H9 (cell line): ENCODE measurements at regions not wholly inside any gene's neighbourhood (a gene's known extent, or its start where the extent isn't known, plus 50 kb on each side); places are given as distances from the start of the nearest gene placed in this dataset.

ENCODE experiments used
- DNase-seq: peaks from one replicate; pipeline ENCODE4 v3.0.0-alpha.2; 2017
- H2AFZ ChIP-seq: one replicate; pipeline ENCODE4 v1.6.1; 2013; ENCODE audit warnings: mild to moderate bottlenecking, low read length, control low read depth, moderate library complexity
- H2AK5ac ChIP-seq: 2 replicates; pipeline ENCODE4 v1.6.1; 2013; ENCODE audit warnings: low read length, control low read depth, mixed read lengths; ENCODE audit not compliant: insufficient read length
- H2BK120ac ChIP-seq: one replicate; pipeline ENCODE4 v1.6.1; 2013; ENCODE audit warnings: low read depth, mild to moderate bottlenecking, low read length, control low read depth, inconsistent platforms; ENCODE audit not compliant: poor library complexity, severe bottlenecking
- H2BK12ac ChIP-seq: 2 replicates; pipeline ENCODE4 v1.6.1; 2013; ENCODE audit warnings: low read length, control low read depth, mixed read lengths, low read depth; ENCODE audit not compliant: insufficient read length
- H2BK15ac ChIP-seq: 2 replicates; pipeline ENCODE4 v1.6.1; 2013; ENCODE audit warnings: low read depth, low read length, control low read depth
- H2BK20ac ChIP-seq: one replicate; pipeline ENCODE4 v1.6.1; 2013; ENCODE audit warnings: low read depth, mild to moderate bottlenecking, low read length, control low read depth, inconsistent platforms; ENCODE audit not compliant: poor library complexity, severe bottlenecking
- H2BK5ac ChIP-seq: 2 replicates; pipeline ENCODE4 v1.6.1; 2013; ENCODE audit warnings: low read length, control low read depth, mixed read lengths; ENCODE audit not compliant: insufficient read length
- H3K14ac ChIP-seq: 2 replicates; pipeline ENCODE4 v1.6.1; 2013; ENCODE audit warnings: low read length, control low read depth; ENCODE audit not compliant: insufficient read depth
- H3K18ac ChIP-seq: 2 replicates; pipeline ENCODE4 v1.6.1; 2013; ENCODE audit warnings: low read depth, mild to moderate bottlenecking, mixed read lengths, low read length, control low read depth; ENCODE audit not compliant: insufficient read length
- H3K23ac ChIP-seq: 2 replicates; pipeline ENCODE4 v1.6.1; 2013; ENCODE audit warnings: low read length, control low read depth, mixed read lengths, low read depth; ENCODE audit not compliant: insufficient read length
- H3K23me2 ChIP-seq: 2 replicates; pipeline ENCODE4 v1.6.1; 2013; ENCODE audit warnings: low read depth, mild to moderate bottlenecking, mixed read lengths, low read length, control low read depth; ENCODE audit not compliant: insufficient read length, poor library complexity, severe bottlenecking
- H3K27ac ChIP-seq: 2 replicates; pipeline ENCODE4 v1.5.1; 2013; ENCODE audit warnings: low read length, control low read depth, mixed read lengths, low read depth; ENCODE audit not compliant: insufficient read length
- H3K27me3 ChIP-seq: 2 replicates; pipeline ENCODE4 v1.6.1; 2013; ENCODE audit warnings: low read length, control low read depth, inconsistent platforms; ENCODE audit not compliant: insufficient read depth
- H3K4ac ChIP-seq: 2 replicates; pipeline ENCODE4 v1.6.1; 2013; ENCODE audit warnings: low read depth, mild to moderate bottlenecking, control low read depth, inconsistent platforms, low read length, moderate library complexity
- H3K4me1 ChIP-seq: 2 replicates; pipeline ENCODE4 v1.6.1; 2013; ENCODE audit warnings: low read length, control low read depth, inconsistent platforms; ENCODE audit not compliant: insufficient read depth
- H3K4me2 ChIP-seq: 2 replicates; pipeline ENCODE4 v1.6.1; 2013; ENCODE audit warnings: low read length, control low read depth, mixed read lengths; ENCODE audit not compliant: insufficient read length, insufficient read depth
- H3K56ac ChIP-seq: 2 replicates; pipeline ENCODE4 v1.6.1; 2013; ENCODE audit warnings: low read depth, mild to moderate bottlenecking, mixed read lengths, low read length, control low read depth; ENCODE audit not compliant: insufficient read length
- H3K79me1 ChIP-seq: 2 replicates; pipeline ENCODE4 v1.6.1; 2013; ENCODE audit warnings: low read depth, mild to moderate bottlenecking, moderate library complexity, low read length, control low read depth, inconsistent platforms; ENCODE audit not compliant: insufficient read depth, poor library complexity, severe bottlenecking
- H3K79me2 ChIP-seq: 2 replicates; pipeline ENCODE4 v1.6.1; 2013; ENCODE audit warnings: low read length, control low read depth, inconsistent platforms; ENCODE audit not compliant: insufficient read depth
- H3K9ac ChIP-seq: 2 replicates; pipeline ENCODE4 v1.6.1; 2013; ENCODE audit warnings: low read length, control low read depth, mixed read lengths; ENCODE audit not compliant: insufficient read length; ENCODE audit errors: extremely low read depth
- H3K9me3 ChIP-seq: one replicate; pipeline ENCODE4 v1.6.1; 2013; ENCODE audit warnings: low read depth, low read length, inconsistent platforms; ENCODE audit not compliant: control insufficient read depth
- H3T11ph ChIP-seq: one replicate; pipeline ENCODE4 v1.6.1; 2013; ENCODE audit warnings: mild to moderate bottlenecking, low read length, control low read depth, inconsistent platforms
- H4K20me1 ChIP-seq: one replicate; pipeline ENCODE4 v1.6.1; 2013; ENCODE audit not compliant: control insufficient read depth, insufficient read length, insufficient read depth
- H4K5ac ChIP-seq: 2 replicates; pipeline ENCODE4 v1.6.1; 2013; ENCODE audit warnings: low read depth, mild to moderate bottlenecking, mixed read lengths, low read length, control low read depth; ENCODE audit not compliant: insufficient read length
- H4K8ac ChIP-seq: replicated peaks from 2 replicates; pipeline ENCODE4 v1.6.1; 2013; ENCODE audit warnings: low read length, control low read depth, mixed read lengths, low read depth; ENCODE audit not compliant: insufficient read length
- H4K91ac ChIP-seq: 2 replicates; pipeline ENCODE4 v1.6.1; 2013; ENCODE audit warnings: low read depth, mild to moderate bottlenecking, moderate library complexity, mixed read lengths, low read length, control low read depth; ENCODE audit not compliant: insufficient read length
- H3K27ac Mint-ChIP-seq, 3 experiments: 2 replicates in 2 of 3; 3 replicates in 1 of 3; pipeline ENCODE4 v1.8.0; 2020 to 2021; ENCODE audit warnings: mixed read lengths in 3 of 3, mild to moderate bottlenecking in 1 of 3, moderate library complexity in 1 of 3
- H3K27me3 Mint-ChIP-seq: 2 replicates; pipeline ENCODE4 v1.8.0; 2021; ENCODE audit warnings: low read depth, mild to moderate bottlenecking, moderate library complexity, mixed read lengths
- H3K36me3 Mint-ChIP-seq, 3 experiments: 2 replicates in 2 of 3; 3 replicates in 1 of 3; pipeline ENCODE4 v1.8.0; 2020 to 2021; ENCODE audit warnings: low read depth in 3 of 3, mixed read lengths in 3 of 3; ENCODE audit not compliant: insufficient read depth in 1 of 3
- H3K4me1 Mint-ChIP-seq, 2 experiments: 2 replicates each; pipeline ENCODE4 v1.8.0; 2020; ENCODE audit warnings: mixed read lengths in 2 of 2
- H3K4me3 Mint-ChIP-seq, 2 experiments: 2 replicates in 1 of 2; 3 replicates in 1 of 2; pipeline ENCODE4 v1.8.0; 2020 to 2021; ENCODE audit warnings: mild to moderate bottlenecking in 2 of 2, mixed read lengths in 2 of 2, moderate library complexity in 1 of 2
- H3K9me3 Mint-ChIP-seq, 2 experiments: 2 replicates in 1 of 2; 3 replicates in 1 of 2; pipeline ENCODE4 v1.8.0; 2020; ENCODE audit warnings: mild to moderate bottlenecking in 2 of 2, mixed read lengths in 2 of 2, moderate library complexity in 1 of 2
- WGBS: extraction: QIAGEN DNeasy Blood & Tissue Kit; methylation state at CpG from one replicate; pipeline ENCODE4 v1.1.7; 2013; ENCODE audit warnings: missing lambda C conversion rate, low lambda C conversion rate, mixed read lengths; ENCODE audit not compliant: insufficient read length; ENCODE audit errors: extremely low coverage; 5-methylcytosine and 5-hydroxymethylcytosine counted together
- TF ChIP-seq, protein P1 (sequence below): fragments of 200-600 bp; sonication (generic); conservative IDR thresholded peaks from 3 replicates; pipeline ENCODE4 v1.8.0; 2021; ENCODE audit warnings: antibody characterized with exemption, mild to moderate bottlenecking

DNA sequence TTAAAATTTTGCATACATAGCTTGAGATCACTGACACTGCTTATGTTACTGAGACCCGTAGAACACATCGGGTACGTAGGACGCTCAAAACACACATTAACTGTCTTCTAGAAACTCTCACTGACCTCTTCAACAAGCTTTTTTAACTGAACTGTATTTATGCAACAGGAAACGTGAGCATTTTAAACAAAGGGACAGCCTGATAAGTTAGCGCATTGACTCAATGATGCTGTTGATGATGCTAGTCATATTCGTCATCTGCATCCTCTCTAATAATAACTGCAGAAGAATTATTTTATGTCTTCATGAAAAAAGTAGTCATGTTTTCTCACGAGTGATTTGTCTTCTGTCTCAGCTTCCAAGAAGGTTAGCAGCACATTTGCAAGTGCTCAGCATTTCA, 824.0 kb downstream of the DCDC2C start:
- H2BK15ac ChIP-seq: no peak overlapping the region
- no peak overlapping the region for H2BK12ac ChIP-seq
- no peak overlapping the region for H3K14ac ChIP-seq
- no peaks in the 10 kb centered on the region; a peak in 1 of 7 replicates for H3K36me3 Mint-ChIP-seq
- no peaks in the 10 kb centered on the region for H3K4me1 ChIP-seq
- H3K4me1 Mint-ChIP-seq: peaks cover 6 to 7% of the 10 kb centered on the region in 2 experiments
- H4K91ac ChIP-seq: no peak overlapping the region
- H4K20me1 ChIP-seq: no peaks in the 10 kb centered on the region
- no peak overlapping the region for H3K4ac ChIP-seq
- no peak overlapping the region for H2BK5ac ChIP-seq
- no peaks in the 10 kb centered on the region for H3K79me2 ChIP-seq
- no CpG with 5 or more reads among the region's 8 CpGs for WGBS
- no peak overlapping the region for H3K27ac Mint-ChIP-seq
- no peaks in the 10 kb centered on the region for H3K23me2 ChIP-seq
- H3K9me3 ChIP-seq: no peaks in the 10 kb centered on the region
- no peak overlapping the region for H3K23ac ChIP-seq
- H3K27me3 Mint-ChIP-seq: no peaks in the 10 kb centered on the region
- H3K27me3 ChIP-seq: no peaks in the 10 kb centered on the region
- H3K4me3 Mint-ChIP-seq: no peak overlapping the region
- TF ChIP-seq, protein P1, sequence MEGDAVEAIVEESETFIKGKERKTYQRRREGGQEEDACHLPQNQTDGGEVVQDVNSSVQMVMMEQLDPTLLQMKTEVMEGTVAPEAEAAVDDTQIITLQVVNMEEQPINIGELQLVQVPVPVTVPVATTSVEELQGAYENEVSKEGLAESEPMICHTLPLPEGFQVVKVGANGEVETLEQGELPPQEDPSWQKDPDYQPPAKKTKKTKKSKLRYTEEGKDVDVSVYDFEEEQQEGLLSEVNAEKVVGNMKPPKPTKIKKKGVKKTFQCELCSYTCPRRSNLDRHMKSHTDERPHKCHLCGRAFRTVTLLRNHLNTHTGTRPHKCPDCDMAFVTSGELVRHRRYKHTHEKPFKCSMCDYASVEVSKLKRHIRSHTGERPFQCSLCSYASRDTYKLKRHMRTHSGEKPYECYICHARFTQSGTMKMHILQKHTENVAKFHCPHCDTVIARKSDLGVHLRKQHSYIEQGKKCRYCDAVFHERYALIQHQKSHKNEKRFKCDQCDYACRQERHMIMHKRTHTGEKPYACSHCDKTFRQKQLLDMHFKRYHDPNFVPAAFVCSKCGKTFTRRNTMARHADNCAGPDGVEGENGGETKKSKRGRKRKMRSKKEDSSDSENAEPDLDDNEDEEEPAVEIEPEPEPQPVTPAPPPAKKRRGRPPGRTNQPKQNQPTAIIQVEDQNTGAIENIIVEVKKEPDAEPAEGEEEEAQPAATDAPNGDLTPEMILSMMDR: no peak
- H3K27ac ChIP-seq: no peak overlapping the region
- H3K79me1 ChIP-seq: no peaks in the 10 kb centered on the region
- no peak overlapping the region for H3K4me2 ChIP-seq
- no peak overlapping the region for H3K18ac ChIP-seq
- no peak overlapping the region for H3T11ph ChIP-seq
- peaks cover 0 to 2% of the 10 kb centered on the region in 2 experiments; a peak in 1 of 5 replicates for H3K9me3 Mint-ChIP-seq
- no peak overlapping the region for H2BK20ac ChIP-seq
- H2AK5ac ChIP-seq: no peak overlapping the region
- no peak overlapping the region for H4K8ac ChIP-seq
- H3K56ac ChIP-seq: no peak overlapping the region
- no peak for DNase-seq
- H4K5ac ChIP-seq: no peak overlapping the region
- no peak overlapping the region for H2AFZ ChIP-seq
- H3K9ac ChIP-seq: no peak overlapping the region
- H2BK120ac ChIP-seq: no peak overlapping the region
